ENCODE measurements at regions not wholly inside any gene's neighbourhood (a gene's known extent, or its start where the extent isn't known, plus 50 kb on each side); places are given as distances from the start of the nearest gene placed in this dataset.
A peak's percentile ranks its signal among the peaks of the same experiment; 100 is the strongest.
"Not testable (repeated sequence)": the region's sequence is repeated elsewhere in the genome, so short reads cannot be mapped to it uniquely, and the experiment has no call there.

DNA sequence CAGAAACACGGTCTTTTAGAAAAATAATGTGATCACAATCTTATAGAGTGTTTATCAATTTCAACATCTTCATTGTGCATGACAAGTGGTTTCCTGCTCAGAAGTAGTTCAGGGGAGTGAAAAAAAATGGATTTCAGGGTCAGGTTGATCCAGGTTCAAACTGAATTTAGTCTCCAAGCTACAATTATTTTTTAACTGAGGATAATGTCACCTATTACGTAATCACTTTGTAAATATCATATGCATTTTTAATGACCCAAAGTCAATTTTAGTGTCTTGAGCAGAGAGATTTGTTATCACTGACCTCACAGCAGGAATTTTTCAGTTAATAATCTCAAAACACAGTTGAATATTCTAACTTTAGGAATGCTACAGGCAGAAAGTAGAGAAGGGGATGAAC, 627.2 kb upstream of the LUZP2 start:
- DNase-seq (ENCODE audit: low read depth), result no peak

DNA sequence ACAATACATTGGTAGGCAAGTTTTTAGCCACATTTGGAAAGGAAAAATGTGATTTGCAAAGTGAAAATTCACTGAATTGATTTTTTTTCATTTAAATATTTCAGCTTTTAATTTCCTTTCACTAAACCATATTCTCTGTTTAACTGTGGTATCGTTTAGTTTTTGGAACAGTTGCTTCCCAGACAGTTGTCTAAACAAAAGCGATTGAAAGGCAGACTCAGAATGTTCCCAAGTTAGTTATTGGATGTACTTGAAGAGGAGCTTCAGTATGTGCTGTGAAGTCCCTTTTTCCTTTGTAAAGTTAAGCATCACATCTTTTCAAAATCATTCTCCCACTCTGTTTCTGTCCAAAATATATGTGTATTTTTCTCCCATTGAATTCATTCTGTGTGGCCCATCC, 623.4 kb upstream of the LUZP2 start:
- DNase-seq (ENCODE audit: low read depth), result no peak

DNA sequence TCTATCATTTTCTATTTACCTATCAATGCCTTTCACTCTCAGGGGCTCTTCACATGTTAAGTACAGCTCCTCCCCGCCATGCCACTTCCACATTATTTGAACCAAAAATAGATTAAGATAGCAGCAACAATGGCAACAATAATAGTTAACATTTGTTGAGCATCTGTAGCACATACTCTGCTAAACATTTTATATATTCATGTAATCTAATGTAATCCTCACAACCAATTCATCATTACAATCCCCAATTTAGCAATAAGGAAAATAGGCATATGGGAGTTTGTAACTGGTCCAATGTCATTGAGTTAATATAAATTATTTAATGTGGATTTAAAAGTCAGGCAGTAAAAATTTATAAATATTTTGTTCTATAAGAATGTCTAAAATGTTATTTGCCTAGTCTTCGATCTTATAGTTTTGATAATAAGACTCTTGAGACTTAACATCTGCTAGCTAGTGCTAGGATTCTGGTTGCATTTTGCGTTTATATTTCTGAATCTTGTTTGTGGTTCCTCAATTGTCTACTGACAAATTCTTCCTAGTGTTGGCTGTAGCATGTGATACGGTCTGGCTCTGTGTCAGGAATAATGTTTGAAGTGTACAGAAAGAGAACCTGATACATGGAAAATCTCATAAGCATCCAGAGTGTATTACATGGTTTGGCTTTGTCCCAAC, 621.5 kb upstream of the LUZP2 start:
- no peak for DNase-seq (ENCODE audit: low read depth)

DNA sequence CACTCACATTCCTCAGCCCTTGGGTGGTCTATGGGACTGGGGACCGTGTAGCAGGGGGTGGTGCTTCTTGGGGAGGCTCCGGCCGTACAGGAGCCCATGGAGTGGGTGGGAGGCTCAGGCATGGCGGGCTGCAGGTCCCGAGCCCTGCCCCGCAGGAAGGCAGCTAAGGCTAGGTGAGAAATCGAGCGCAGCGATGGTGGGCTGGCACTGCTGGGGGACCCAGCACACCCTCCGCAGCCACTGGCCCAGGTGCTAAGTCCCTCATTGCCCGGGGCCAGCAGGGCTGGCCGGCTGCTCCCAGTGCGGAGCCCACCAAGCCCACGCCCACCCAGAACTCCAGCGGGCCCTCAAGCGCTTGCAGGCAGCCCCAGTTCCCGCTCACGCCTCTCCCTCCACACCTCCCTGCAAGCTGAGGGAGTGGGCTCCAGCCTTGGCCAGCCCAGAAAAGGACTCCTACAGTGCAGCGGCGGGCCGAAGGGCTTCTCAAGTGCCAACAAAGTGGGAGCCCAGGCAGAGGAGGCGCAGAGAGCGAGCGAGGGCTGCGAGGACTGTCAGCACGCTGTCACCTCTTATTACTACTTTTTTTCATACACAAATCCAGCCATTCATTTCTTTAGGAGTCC, 613.3 kb upstream of the LUZP2 start:
- DNase-seq (ENCODE audit: low read depth), result not testable (repeated sequence)

DNA sequence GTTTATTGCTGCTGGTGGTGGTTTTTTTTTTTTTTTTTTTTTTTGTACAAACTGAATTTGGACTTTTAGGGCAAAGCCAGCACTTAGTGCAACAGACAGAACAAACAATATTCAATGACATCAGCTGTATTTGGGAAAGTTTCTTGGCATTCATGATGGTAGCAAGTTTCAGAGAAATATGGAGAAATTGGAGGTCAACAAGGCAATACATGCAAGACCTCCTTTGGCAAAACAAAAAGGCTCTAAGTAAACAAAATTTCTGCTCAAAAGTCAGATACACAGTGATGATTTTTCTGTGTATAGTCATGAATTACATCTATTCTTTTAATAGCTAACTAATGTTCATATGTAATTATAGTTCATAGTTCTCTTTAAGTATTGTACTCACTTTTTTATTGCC, 612.5 kb upstream of the LUZP2 start:
- no peak for DNase-seq (ENCODE audit: low read depth)

DNA sequence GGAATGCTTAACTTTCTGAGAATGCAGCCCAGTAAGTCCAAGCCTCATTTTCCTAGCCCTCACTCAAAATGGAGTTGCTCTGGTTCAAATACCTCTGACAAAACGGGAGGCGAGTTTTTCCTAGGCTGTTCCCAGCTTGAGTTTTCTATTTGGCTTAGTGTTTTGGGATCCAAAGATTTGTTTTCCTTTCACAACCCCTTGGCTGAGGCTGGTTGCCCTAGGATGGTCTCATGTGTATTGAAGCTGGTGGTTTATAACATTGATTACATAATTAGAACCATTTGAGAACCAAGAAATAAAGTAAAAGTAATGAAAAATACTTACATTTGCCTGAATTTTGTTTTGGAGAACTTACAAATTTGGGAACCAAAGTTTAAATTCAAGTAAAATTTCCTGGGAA, 611.1 kb upstream of the LUZP2 start:
- DNase-seq (ENCODE audit: low read depth), result no peak

DNA sequence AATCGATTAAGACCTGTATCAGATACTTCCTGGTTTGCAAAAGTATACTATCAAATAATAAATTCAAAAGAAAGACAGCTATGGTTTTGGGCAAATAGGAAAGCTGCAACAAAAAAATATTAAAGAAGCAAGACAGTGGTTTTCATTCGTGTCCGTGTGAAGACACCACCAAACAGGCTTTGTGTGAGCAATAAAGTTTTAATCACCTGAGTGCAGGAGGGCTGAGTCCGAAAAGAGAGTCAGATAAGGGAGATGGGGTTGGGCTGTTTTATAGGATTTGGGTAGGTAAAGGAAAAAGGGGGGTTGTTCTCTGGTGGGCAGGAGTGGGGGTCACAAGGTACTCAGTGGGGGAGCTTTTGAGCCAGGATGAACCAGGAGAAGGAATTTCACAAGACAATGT, 609.7 kb upstream of the LUZP2 start:
- not testable (repeated sequence) for DNase-seq (ENCODE audit: low read depth)

DNA sequence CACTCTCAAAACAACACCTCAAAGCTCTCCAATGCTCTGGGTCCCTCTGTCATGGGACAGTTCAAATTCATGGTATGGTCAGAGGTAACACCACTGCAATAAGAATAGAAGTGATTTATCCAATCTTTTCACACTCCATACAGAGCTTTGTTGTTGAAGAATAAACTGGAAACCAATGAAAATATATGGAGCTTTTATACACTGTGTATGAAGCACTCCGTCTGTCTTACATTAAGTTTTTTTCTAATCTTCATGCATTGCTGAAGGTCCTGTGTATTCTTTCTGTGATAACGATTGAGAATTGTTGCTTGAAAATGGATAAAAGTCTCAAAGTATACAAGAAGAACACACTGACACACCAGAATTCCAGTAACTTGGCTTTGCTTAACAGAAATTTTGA, 603.7 kb upstream of the LUZP2 start:
- no peak for DNase-seq (ENCODE audit: low read depth)

DNA sequence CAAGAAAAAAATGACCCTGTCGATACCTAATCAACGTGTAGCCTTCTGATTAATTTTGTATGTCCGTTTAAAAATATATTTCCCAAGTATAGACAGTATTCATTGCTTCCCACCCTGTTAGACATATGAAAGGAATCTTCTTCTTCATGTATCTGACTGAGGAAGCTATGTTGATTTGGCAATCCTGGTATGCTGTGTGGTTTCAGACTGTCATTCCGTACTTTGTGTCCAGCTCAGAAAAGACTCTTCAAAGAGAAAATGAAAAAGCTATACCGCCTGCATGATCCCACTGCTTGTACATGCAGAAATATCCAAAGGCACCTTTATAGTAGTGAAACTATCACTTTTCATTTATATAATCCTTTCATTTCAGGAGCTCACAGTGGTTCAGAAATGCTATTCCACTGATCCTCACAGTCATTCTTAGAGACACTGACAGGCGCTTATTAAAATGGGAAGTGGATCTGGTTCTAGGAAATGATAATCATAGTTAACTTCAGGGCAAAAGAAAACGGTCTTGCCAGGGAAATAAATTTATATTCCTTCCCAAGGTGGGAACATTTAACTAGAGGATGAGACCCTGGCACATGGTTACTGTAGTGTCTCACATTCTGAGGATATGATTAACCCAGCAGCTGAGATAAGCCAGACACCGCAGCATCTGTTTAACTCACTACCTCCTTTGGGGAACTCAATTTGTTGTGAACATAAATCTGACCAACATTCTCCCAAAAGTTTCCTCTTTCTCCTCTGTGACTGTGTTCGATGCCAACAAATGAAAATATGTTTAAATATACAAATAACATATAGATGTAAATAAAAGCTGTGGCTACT, 599.2 kb upstream of the LUZP2 start:
- DNase-seq (ENCODE audit: low read depth), result peak; percentile 75

DNA sequence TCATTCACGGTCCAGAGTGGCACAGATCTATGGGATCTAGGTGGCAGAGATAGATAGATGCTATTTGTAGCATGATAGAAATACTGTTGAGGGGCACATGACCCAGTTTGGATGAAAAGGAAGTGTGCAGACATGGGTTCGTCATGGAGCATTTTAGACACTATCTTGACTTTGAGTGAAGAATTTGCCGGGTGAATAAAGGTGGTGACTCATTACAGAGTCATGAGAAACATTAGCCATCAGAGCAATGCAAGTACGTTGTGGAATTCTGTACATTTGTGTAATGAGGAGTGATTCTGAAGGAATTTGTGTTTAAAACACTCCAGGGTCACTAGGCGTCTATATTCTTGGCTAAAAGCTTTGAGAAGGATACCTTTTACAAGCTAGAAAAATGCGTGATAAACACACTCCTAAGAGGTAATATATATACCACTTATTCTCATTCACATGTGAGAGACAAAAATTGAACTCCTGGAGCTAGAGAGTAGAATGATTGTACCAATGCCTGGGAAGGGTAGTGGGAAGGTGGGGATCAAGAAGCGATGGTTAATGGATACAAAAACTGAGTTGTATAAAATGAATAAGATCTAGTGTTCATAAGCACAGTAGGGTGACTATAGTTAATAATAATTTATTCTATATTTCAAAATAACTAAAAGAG, 593.7 kb upstream of the LUZP2 start:
- DNase-seq (ENCODE audit: low read depth), result peak; percentile 96

DNA sequence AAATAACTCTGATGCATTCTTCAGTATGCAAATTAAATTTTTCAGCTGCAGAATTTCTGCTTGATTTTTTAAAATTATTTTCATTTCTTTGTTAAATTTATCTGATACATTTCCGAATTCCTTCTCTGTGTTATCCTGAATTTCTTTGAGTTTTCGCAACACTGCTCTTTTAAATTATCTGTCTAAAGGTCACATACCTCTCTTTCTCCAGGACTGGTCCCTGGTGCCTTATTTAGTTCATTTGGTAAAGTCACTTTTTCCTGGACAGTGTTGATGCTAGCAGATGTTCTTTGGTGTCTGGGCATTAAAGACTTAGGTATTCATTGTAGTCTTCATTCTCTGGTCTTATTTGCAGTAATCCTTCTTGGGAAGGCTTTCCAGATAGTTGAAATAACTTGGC, 577.4 kb upstream of the LUZP2 start:
- DNase-seq (ENCODE audit: low read depth), result no peak

DNA sequence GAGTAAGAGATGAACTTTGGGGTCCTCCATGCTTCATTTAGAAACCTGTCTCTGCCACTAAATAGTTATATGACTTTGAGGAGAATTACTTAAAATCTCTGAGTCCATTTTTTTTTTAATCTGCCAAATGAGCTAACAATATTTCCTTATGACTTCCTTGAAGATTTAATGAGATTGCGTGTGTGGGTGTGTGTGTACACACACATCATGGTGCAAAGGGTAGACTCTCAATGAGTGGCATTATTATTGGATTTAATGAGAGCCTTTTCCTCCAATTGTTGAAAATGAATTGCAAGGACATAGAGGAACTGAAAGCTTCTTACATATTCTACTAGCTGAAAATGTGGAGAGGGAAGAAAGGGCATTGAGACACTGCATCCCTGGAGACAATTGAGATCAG, 573.5 kb upstream of the LUZP2 start:
- no peak for DNase-seq (ENCODE audit: low read depth)

DNA sequence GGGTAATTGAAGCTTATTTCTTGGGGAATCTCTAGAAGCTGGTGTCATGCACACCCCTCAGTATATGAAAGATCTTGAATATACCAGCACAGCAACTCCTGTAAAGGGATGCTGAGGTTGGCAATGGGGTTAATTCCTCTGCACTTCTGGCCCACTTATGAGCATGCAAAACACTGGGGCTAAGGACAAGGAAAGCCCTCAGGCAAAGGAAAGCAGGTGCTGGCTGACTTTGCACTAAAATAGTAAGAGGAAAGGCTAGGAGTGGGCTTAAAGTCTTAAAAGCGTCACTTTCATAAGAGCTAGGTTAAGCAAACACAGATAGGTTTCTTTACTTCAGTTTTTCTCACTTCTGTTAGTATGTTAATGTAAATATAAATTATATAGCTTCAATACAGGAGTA, 572.6 kb upstream of the LUZP2 start:
- no peak for DNase-seq (ENCODE audit: low read depth)

DNA sequence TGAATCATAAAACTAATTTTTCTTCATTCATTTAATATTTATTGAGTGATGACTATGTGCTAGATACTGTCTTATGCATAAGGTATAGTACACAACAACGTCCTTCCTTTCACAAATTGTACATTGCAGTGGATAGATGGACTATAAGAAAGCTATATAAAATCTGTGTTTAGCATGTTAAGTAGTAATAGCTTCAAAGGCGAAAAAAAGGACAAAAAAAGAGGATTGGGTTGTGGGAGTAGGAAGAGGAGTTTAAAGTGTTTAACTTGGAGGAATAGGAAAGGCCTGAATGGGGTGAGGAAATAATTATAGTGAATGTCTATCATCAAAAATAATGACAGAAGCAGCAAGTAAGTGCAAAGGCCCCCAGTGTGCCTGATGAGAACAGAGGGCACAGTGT, 565.4 kb upstream of the LUZP2 start:
- DNase-seq (ENCODE audit: low read depth), result no peak

DNA sequence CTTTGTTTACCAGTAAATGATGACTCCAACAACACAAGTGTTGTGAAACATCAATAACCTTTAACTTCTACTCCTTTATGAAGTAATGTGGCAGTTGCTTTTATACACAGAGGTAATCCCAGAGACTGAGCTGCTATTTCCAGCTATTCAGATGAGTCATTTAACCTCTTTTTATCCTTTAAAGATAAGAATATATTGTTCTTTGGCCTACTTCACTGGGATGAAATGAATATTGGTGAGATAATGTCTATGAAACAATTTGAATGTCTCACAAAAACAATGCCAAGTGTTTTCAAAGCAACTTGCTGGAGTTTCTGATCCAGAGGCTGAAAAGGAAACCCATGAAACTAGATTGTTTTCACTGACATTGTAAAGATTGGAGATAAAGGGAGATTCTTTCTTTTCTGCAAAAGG, 564.4 kb upstream of the LUZP2 start:
- DNase-seq (ENCODE audit: low read depth), result no peak

DNA sequence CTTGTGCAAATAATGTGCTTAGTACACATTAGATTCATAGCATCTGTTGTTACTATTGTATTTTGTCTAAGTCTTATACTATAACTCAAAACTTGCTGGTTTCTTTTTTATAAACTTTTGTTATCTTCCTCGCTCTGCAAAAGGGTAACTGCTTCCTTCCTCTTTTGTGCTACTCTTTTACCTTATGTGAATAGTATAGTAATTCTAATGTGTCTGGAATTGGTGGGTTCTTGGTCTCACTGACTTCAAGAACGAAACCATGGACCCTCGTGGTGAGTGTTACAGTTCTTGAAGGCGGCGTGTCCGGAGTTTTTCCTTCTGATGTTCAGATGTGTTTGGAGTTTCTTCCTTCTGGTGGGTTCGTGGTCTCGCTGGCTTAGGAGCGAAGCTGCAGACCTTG, 563.1 kb upstream of the LUZP2 start:
- DNase-seq (ENCODE audit: low read depth), result no peak

DNA sequence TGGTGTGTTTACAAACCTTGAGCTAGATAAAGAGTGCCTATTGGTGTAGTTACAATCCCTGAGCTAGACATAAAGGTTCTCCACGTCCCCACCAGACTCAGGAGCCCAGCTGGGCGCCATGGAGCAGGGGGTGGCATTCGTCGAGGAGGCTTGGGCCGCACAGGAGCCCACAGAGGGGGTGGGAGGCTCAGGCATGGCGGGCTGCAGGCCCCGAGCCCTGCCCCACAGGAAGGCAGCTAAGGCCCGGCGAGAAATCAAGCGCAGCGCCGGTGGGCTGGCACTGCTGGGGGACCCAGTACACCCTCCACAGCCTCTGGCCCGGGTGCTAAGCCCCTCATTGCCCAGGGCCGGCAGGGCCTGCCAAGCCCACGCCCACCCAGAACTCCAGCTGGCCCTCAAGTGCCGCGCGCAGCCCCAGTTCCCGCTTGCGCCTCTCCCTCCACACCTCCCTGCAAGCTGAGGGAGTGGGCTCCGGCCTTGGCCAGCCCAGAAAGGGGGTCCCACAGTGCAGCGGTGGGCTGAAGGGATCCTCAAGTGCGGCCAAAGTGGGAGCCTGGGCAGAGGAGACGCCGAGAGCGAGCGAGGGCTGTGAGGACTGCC, 562.1 kb upstream of the LUZP2 start:
- DNase-seq (ENCODE audit: low read depth), result not testable (repeated sequence)

DNA sequence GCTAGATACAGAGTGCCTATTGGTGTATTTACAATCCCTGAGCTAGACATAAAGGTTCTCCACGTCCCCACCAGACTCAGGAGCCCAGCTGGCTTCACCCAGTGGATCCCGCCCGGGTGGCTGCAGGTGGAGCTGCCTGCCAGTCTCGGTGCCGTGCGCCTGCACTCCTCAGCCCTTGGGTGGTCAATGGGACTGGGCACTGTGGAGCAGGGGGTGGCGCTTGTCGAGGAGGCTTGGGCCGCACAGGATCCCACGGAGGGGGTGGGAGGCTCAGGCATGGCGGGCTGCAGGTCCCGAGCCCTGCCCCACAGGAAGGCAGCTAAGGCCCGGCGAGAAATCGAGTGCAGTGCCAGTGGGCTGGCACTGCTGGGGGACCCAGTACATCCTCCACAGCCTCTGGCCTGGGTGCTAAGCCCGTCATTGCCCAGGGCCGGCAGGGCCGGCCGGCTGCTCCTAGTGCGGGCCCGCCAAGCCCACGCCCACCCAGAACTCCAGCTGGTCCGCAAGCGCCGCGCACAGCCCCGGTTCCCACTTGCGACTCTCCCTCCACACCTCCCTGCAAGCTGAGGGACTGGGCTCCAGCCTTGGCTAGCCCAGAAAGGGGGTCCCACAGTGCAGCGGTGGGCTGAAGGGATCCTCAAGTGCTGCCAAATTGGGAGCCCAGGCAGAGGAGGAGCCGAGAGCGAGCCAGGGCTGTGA, 554.6 kb upstream of the LUZP2 start:
- not testable (repeated sequence) for DNase-seq (ENCODE audit: low read depth)

DNA sequence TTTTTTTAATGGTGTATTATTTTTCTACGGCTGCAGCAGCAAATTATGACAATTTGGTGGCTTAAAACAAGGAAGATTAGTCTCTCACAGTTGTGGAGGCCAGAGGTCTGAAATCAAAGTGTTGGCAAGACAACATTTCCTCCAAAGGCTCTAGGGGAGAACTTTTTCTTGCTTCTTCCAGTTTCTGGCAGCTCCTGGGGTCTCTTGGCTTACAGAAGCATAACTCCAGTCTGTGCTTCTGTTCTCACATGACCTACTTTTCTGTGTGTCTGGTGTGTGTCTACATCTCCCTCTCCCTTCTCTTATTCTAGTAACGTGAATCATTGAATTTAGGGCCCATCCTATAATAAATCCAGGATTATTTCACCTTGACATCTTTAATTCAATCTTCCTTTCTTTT, 551.9 kb upstream of the LUZP2 start:
- DNase-seq (ENCODE audit: low read depth), result no peak

DNA sequence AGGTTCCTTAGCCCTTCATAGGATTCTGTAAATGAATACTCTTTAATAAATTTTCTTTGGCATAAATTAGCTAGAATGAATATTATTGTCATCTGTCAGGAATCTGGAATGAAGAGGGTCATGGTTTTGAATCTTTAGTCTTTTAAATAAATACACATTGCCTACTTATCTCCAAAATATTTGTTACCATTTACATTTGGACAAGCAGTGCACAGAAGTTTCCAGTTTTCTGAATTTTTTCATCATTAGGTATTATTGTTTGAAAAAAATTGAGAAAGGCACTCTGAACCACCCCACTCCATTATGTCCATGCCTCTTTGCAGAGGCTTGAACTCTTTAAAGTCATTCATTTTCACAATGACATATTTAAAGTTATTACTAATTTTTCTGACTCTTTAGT, 549.0 kb upstream of the LUZP2 start:
- DNase-seq (ENCODE audit: low read depth), result no peak

DNA sequence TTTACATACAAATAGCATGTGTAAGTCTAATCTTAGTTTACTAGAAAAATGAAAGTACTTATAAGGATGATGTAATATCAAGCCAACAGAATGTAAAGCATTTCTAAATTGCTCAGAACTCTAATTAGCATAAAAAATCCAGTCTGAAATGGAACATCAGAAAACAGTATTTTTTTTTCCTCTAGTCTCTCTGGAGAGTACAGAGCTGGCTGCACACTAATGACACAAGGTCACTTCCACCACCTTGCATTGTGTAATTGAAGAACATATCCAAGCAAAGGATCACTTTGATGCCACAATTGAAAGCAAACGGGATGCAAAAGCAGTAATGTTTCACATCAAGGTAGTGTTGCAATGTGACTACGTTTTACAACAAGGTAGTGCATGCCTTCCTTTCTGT, 548.0 kb upstream of the LUZP2 start:
- no peak for DNase-seq (ENCODE audit: low read depth)
